Nephron progenitor cell (in vitro differentiated cells): ENCODE measurements at regions not wholly inside any gene's neighbourhood (a gene's known extent, or its start where the extent isn't known, plus 50 kb on each side); places are given as distances from the start of the nearest gene placed in this dataset.

ENCODE experiments used
- DNase-seq: peaks from one replicate; pipeline ENCODE4 v3.0.0; 2021
- H3K27ac Mint-ChIP-seq: 2 replicates; pipeline ENCODE4 v1.8.0; 2021; ENCODE audit warnings: mild to moderate bottlenecking, moderate library complexity, mixed read lengths
- H3K27me3 Mint-ChIP-seq: 2 replicates; pipeline ENCODE4 v1.8.0; 2021; ENCODE audit warnings: mild to moderate bottlenecking, low read depth, mixed read lengths; ENCODE audit not compliant: poor library complexity
- H3K36me3 Mint-ChIP-seq: 2 replicates; pipeline ENCODE4 v1.8.0; 2021; ENCODE audit warnings: low read depth, mixed read lengths
- H3K4me1 Mint-ChIP-seq: 2 replicates; pipeline ENCODE4 v1.8.0; 2021; ENCODE audit warnings: mixed read lengths
- H3K4me3 Mint-ChIP-seq: 2 replicates; pipeline ENCODE4 v1.8.0; 2021; ENCODE audit warnings: mild to moderate bottlenecking, moderate library complexity, mixed read lengths
- H3K9me3 Mint-ChIP-seq: 2 replicates; pipeline ENCODE4 v1.8.0; 2021; ENCODE audit warnings: mild to moderate bottlenecking, moderate library complexity, mixed read lengths
- TF ChIP-seq, protein P1 (sequence below): fragments of 200-600 bp; sonication (generic); IDR thresholded peaks from 2 replicates; pipeline ENCODE4 v1.5.0; 2021; ENCODE audit warnings: antibody characterized with exemption

DNA sequence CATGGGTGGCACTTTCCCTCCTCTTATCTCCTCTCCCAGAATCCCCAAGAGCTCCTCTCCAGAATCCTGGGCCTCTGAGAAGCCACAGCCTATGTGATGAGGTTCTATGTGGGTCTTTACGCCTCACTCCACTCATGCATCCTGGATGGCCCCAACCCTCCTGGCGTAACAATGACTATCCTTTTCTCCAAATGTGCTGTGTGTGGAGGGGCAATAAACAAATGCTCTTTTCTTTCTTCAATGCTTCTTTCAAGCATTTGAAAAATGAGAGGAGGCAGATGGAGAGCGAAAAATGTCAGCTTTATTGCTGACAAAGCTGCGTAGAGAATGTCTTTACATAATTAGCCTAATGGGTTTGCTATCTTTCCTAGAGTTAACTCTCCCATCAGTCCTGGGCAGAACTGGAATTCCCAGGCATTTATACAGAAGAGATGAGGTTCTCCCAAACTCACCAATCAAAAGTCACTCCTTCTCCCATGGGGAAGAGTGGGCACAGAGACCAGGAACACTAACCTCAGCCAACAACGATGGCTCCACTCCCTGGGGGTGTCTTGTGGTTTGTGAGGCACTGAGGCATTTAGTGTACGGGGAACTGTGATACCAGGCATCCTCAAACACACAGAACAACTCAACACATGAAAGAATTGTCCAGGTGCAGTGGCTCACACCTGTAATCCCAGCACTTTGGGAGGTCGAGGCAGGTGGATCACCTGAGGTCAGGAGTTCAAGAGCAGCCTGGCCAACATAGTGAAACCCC, 118.9 kb upstream of the SLC34A2 start:
- H3K36me3 Mint-ChIP-seq = no peaks in the 10 kb centered on the region
- TF ChIP-seq, protein P1, sequence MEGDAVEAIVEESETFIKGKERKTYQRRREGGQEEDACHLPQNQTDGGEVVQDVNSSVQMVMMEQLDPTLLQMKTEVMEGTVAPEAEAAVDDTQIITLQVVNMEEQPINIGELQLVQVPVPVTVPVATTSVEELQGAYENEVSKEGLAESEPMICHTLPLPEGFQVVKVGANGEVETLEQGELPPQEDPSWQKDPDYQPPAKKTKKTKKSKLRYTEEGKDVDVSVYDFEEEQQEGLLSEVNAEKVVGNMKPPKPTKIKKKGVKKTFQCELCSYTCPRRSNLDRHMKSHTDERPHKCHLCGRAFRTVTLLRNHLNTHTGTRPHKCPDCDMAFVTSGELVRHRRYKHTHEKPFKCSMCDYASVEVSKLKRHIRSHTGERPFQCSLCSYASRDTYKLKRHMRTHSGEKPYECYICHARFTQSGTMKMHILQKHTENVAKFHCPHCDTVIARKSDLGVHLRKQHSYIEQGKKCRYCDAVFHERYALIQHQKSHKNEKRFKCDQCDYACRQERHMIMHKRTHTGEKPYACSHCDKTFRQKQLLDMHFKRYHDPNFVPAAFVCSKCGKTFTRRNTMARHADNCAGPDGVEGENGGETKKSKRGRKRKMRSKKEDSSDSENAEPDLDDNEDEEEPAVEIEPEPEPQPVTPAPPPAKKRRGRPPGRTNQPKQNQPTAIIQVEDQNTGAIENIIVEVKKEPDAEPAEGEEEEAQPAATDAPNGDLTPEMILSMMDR = no peak
- H3K27me3 Mint-ChIP-seq = peaks cover 6% of the 10 kb centered on the region
- no peak overlapping the region for H3K27ac Mint-ChIP-seq
- H3K4me1 Mint-ChIP-seq = peaks cover 26% of the 10 kb centered on the region
- DNase-seq = no peak
- H3K4me3 Mint-ChIP-seq = no peak overlapping the region
- H3K9me3 Mint-ChIP-seq = peaks cover 2% of the 10 kb centered on the region

DNA sequence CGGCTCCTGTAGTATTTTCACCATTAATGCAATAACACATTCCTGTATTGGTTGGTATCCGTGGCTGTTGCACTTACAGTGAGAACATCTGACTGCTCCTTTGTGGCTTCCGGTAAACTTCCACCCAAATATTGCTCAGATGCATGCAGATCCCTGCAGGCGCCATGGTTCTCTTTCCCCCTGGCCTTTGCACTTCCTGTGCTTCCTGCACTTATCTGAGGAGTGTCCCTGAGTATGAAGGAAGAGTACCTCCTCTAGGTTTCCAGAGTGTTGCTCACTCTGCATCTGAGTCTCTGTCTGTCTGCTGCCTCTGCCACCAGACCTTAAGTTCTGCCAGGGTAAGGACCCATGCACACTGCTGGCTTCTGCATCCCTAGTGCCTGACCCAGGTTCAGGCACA, 117.2 kb upstream of the SLC34A2 start:
- Mint-ChIP-seq H3K4me1 (peaks cover 26% of the 10 kb centered on the region), H3K27me3 (peaks cover 6% of the 10 kb centered on the region), H3K9me3 (no peaks in the 10 kb centered on the region), H3K27ac (no peak overlapping the region), H3K4me3 (no peak overlapping the region), H3K36me3 (no peaks in the 10 kb centered on the region)
- no peak for DNase-seq
- TF ChIP-seq, protein P1 = no peak

DNA sequence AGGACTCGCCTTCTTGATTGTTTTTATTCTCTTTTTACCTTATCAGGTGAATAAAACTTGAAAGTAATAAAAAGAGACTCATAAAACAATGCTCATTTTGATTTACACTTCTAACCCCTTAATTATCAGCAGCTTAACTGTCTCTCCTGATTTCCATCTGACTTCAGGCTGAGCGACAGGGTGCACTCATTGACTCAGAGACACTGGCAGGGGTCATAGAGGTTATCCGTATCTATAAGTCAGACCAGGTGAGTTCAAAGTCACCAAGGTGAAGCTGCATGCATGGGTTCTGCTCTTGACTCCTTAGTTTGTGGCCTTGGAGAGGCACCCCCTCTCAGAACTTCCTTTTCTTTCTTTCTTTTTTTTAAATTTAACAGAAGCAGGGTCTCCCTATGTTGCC, 116.4 kb upstream of the SLC34A2 start:
- H3K9me3 Mint-ChIP-seq = no peaks in the 10 kb centered on the region
- no peak overlapping the region for H3K27ac Mint-ChIP-seq
- DNase-seq = no peak
- peaks cover 6% of the 10 kb centered on the region for H3K27me3 Mint-ChIP-seq
- H3K4me1 Mint-ChIP-seq = peaks cover 26% of the 10 kb centered on the region
- no peak overlapping the region for H3K4me3 Mint-ChIP-seq
- TF ChIP-seq, protein P1 = no peak
- no peaks in the 10 kb centered on the region for H3K36me3 Mint-ChIP-seq

DNA sequence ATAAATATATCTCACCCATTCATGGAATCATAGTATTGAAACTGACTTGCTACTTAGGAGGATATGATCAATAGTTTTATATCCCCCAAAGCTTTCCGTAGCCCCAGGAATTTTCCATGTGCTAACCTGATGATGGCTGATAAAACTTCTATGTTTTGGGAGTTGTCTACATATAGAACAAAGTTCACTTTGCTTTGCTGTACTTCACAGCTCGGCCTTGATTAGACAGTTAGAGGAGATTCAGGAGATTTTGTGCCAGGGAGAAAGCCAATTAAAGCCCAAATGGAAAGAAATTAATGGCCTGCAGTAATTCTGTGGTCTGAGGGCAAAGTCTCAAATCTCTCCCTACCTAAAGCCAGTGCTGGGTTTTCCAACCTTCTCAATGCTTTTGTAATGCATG, 114.9 kb upstream of the SLC34A2 start:
- no peak for DNase-seq
- H3K4me3 Mint-ChIP-seq = no peak overlapping the region
- H3K27me3 Mint-ChIP-seq = no peaks in the 10 kb centered on the region
- H3K36me3 Mint-ChIP-seq = no peaks in the 10 kb centered on the region
- no peaks in the 10 kb centered on the region for H3K9me3 Mint-ChIP-seq
- no peak overlapping the region for H3K27ac Mint-ChIP-seq
- TF ChIP-seq, protein P1 = no peak
- peaks cover 14% of the 10 kb centered on the region for H3K4me1 Mint-ChIP-seq

DNA sequence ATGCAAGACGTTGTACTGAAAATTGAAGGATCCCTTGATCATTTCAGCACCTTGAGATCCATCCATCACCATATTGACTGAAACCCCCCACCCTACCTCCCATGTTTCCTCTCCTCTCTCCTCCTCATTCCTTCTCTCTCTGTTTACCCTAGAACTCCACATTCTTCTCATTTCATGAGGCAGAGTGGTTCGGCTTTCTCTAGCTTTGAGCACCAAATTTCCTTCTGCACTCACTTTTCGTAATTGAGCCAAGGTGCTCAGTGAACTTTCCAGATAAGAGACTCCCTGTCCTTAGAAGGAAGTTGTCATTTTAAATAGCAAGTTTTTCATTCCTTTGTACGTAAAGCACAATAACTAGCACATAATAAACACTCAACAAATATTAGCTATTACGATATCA, 108.3 kb upstream of the SLC34A2 start:
- no peaks in the 10 kb centered on the region for H3K36me3 Mint-ChIP-seq
- H3K27ac Mint-ChIP-seq = no peak overlapping the region
- TF ChIP-seq, protein P1 = no peak
- H3K27me3 Mint-ChIP-seq = peaks cover 5% of the 10 kb centered on the region
- H3K9me3 Mint-ChIP-seq = peaks cover 7% of the 10 kb centered on the region
- H3K4me3 Mint-ChIP-seq = no peak overlapping the region
- DNase-seq = no peak
- H3K4me1 Mint-ChIP-seq = peaks cover 5% of the 10 kb centered on the region

DNA sequence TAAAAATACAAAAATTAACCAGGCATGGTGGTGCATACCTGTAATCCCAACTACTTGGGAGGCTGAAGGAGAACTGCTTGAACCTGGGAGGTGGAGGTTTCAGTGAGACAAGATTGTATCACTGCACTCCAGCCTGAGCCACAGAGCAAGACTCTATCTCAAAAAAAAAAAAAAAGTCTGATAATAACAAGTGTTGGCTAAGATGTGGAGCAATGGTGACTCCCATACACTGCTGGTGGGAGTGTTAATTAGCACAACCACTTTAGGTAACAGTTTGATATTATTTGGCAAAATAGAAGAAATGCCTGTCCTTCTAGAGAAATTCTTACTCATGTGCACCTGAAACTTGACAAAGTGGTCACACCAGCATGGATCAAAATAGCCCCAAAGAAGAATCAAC, 106.2 kb upstream of the SLC34A2 start:
- H3K27ac Mint-ChIP-seq = no peak overlapping the region
- no peak overlapping the region for H3K4me3 Mint-ChIP-seq
- H3K27me3 Mint-ChIP-seq = peaks cover 13% of the 10 kb centered on the region
- H3K36me3 Mint-ChIP-seq = no peaks in the 10 kb centered on the region
- TF ChIP-seq, protein P1 = no peak
- peaks cover 5% of the 10 kb centered on the region for H3K4me1 Mint-ChIP-seq
- no peak for DNase-seq
- peaks cover 7% of the 10 kb centered on the region for H3K9me3 Mint-ChIP-seq
